HG03045 (cell line): ENCODE measurements at regions not wholly inside any gene's neighbourhood (a gene's known extent, or its start where the extent isn't known, plus 50 kb on each side); places are given as distances from the start of the nearest gene placed in this dataset.
A peak's percentile ranks its signal among the peaks of the same experiment; 100 is the strongest.

ENCODE experiments used
- ATAC-seq: cut with Tn5 transposase; IDR thresholded peaks from one replicate; pipeline ENCODE4 v1.9.1; 2021; ENCODE audit warnings: mild to moderate bottlenecking, moderate library complexity; ENCODE audit not compliant: unreplicated experiment

DNA sequence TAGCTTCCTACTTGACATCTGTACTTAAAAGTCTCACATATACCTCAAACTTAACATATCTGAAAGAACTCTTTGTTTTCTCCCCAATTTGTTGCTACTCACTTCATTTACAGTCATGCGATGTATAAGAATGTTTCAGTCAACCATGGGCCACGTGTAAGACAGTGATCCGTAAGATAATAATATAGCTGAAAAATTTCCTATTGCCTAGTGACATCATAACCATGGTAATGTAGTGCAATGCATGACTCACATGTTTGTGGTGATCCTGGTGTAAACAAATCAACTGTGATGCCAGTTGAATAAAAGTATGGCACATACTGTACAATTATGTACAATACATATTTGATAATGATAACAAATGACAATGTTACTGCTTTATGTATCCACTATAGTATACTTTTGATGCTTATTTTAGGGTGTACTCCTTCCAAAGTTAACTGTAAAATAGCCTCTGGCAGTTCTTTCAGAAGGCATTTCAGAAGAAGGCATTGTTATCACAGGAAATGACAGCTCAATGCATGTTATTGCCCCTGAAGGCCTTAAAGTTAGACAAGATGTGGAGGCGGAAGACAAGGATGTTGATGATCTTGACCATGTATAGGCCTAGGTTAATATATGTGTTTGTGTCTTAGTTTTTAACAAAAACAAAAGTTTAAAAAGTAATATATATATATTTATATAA, 579.0 kb downstream of the EPHA7 start:
- ATAC-seq = no peak

DNA sequence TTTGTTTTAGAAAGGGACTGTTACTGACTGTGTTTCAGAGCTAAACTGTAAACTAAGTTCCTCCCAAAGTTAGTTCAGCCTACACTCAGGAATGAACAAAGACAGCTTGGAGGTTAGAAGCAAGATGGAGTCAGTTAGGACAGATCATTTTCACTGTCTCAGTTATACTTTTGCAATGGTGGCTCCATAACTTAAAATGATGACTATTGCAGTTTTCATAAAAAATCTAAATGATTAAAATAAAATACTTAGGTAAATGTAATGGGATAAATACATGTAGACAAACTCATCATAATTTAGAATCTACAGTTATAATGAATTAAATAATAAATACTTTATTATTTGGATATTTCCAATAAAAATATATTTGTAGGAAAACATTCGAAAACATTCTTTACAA, 590.6 kb downstream of the EPHA7 start:
- no peak for ATAC-seq

DNA sequence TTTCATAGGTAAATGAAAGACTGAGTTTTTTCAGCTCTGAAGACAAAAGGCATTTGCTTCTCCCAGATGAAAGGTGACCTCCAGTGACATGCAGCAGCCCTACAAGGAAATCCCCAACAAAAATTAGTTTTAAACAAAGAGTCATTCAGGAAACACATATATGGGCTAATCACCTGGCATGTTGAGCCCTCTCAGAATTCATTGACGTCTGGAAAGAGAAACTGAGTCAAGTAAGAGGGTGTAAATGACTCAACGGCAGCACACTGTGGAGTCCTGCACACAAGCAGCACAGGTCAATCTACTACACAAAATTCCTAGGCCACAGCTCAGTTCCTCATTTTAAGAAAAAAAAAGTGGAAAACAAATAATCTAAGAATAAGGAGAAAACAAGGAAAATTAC, 592.3 kb downstream of the EPHA7 start:
- no peak for ATAC-seq

DNA sequence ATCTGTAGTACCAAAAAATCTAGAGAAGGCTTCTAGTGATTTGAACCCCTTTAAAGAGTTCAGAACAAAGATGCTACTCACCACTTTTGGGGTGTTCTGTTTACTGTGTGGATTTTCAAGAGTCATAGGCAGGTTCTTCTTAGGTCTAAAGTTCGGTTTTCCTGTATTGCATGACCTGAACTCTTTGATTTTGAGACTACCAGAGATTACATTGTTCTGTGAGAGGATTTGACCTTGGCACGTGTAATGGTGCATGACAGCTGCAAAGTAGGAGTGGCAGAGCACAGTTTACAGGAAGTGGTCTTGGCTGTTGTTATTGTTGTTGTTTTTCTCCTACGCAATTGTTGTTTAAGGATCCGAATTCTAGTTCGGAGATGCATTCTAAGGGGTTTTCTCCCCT, 592.7 kb downstream of the EPHA7 start:
- ATAC-seq = no peak

DNA sequence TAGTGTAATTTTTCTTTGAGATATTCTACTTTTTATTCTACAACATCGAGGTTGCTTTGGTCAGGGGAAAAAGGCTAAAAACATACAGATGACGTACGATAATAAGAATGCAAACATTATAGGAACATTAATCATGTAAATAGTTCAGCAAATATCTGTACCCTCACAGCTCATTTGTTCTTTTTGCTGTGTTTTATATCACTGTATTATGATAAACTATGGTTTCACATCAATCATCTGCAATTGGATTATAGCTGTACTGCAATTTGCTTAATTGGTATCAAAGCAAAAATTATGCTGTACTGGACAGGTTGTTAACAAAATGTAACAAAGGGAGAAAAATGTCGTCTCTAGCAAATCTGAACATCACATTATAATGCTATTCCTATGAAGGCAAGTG, 597.1 kb downstream of the EPHA7 start:
- no peak for ATAC-seq

DNA sequence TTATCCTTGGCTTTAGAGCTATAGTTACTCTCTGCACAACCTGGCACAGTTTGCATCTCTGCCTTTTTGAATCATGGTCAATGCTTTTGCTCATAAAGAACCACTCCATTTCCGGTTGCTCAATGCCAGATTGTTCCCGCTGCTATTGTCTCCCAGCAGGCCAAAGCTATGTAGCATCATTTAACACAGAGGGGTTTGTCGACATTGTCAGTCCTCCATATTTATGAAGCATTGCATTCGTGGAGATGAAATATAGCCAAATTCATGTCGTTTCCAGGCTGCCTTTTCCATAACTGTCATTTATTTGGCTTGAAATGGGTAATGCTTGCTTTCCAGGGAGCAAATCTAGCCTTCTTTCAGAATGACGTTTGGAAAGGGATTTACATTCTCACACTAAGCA, 598.8 kb downstream of the EPHA7 start:
- no peak for ATAC-seq

DNA sequence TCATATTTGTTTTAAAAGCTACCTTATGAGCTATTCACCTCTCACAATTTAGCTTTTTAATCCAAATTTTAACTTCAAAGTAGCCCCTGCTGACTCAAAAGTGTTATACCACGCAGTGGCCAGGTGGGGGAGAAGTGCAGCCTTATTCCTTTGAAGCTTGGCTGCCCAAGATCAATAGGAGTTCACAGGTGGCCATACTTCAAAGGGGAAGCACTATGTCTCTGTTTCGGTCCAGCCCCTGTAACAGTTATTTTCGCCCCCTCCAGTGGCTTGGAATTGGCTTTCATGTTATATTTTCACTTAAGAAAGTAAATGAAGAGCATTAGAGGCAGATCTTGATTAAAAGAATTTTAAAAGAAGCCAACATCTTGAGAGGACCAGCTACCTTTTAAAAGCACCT, 608.4 kb downstream of the EPHA7 start:
- peak; percentile 97 for ATAC-seq

DNA sequence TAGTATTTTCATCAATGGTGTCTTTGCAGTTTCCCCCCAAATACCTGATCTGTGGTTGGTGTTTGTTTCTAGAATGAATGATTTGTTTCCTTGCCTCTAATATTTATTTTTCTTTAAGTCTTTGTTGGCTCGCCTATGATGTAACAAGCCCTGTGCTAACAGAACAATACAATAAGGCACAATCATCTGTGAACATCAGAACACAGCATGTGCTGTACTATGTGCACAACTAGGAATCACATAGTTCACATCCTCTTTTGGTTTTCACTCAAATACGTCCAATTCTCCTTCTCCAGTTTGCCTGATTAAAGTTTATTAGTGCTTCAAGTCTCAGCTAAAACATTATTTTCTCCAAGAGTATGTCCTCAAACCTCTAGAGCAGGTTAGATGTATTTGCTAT, 613.1 kb downstream of the EPHA7 start:
- no peak for ATAC-seq

DNA sequence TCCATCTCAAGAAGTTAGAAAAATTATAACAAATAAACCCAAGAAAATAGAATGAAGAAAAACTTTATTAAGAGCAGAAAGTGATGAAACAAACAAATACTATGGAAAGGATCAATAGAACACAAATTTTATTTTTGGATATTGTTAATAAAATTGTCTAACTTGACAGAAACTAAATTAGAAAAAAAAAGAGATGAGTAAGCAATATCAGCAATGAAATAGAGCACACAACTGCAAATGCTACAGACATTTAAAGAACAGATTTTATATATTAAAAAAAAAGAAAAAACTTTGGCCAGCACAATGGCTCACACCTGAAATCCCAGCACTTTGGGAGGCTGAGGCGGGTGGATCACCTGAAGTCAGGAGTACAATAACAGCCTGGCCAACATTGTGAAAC, 628.0 kb downstream of the EPHA7 start:
- no peak for ATAC-seq

DNA sequence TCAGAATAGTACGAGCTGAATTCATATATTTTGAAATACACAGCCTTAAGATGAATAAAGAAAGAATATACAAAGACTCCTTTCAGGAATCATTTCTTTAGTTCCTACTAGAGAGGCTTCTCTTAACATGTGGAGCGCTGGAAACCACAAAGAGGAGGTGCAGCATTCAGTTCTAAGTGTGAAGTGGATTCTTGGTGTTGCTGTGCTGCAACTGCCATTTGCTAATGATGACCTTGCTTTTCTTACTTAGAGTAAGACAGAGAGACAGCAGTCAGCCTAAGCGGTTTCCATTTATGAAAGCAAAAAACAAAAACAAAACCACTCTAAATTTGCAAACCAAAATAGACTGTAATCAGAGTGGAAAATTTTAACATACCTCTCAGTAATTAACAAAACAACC, 629.0 kb downstream of the EPHA7 start:
- ATAC-seq = no peak

DNA sequence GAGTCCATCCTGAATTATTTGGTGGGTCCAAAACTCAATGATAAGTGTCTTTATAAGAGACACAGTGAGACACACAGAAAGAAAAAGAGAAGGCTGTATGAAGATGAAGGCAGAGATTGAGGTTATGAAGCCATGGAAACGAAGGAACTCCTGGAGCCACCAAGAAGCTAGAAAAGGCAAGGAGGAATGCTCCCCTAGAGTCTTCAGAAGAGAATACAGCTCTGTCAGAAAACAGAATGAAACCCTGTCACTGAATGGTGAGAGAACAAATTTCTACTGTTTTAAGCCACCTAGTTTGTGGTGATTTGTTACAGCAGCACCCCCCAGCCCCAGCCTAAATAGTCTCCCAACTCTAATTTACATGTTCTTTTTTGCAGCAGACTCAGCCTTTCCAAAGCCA, 635.1 kb downstream of the EPHA7 start:
- no peak for ATAC-seq

DNA sequence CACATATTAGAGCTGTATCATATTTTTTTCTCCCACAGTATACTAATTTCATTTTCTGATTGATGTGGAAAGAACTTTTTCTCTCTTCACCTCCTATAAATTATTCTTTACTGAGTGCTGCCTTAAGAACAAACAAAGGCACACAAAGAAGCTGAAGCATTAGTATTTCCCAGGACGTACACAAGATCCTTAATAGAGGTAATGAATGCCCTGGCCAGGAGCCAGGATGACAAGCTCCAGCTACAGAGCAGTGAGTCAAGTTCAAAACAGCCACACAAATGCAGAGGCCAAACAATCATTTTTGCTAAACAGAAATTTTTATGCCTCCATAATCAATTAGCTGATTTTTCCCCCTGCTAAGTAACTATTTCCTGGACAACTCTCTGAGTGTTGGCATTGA, 639.6 kb downstream of the EPHA7 start:
- no peak for ATAC-seq

DNA sequence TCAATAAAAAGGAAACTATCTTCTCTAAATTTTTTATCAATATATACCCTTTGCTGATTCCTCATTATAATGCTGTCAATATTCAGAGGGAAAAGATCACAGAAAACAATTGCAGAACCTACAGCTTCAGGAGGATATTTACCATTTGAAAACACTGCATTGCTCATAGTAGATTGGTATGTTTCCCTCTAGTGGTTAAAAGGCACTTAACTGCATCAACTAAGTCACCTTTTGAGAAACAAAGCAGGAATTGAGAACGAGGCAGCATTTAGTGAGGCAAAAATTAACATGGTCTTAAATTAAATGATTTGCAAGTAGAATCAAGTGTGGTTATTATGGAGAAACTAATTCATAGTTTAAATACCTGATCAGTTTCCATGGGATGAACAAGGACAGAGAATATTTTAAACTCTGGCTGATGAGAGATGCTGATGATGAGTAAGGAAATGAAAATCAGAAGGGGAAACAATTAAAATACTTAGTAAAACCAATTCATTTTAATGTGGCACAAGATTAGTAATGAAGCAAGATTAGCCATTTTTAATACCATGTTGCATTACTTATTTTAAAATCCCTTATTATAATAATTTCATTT, 642.1 kb downstream of the EPHA7 start:
- ATAC-seq = no peak

DNA sequence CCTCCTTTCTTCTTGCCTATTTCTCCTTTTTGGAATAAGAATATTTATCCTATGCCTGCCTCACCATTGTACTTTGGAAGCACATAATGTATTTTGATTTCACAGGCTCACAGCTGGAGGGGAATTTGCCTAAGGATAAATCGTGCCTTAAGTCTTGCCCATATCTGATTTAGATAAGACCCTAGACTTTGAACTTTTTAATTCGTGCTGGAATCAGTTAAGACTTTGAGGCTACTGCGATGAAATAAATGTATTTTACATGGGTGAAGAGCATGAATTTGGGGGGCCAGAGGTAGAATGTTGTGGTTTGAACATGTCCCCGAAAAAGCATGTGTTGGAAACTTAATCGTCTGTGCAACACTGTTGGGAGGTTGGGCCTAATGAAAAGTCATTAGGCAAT, 648.8 kb downstream of the EPHA7 start:
- no peak for ATAC-seq

DNA sequence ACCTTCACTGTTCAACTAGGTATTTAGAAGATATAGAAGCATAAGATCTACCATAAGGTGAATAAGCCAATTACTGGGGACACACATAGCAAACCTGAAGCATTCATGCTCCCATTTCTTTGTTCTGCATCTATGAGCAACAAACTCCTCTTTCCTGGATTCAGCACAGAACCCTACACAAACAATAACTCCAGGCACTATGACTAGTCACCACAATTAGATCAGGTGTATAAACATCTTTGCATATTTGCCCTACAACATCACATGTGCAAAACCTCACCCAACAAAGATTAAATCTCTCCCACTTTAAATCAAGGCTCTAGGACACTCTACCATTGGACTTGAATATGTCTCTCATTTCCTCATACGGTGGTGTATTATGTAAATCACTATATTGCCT, 652.3 kb downstream of the EPHA7 start:
- ATAC-seq = no peak

DNA sequence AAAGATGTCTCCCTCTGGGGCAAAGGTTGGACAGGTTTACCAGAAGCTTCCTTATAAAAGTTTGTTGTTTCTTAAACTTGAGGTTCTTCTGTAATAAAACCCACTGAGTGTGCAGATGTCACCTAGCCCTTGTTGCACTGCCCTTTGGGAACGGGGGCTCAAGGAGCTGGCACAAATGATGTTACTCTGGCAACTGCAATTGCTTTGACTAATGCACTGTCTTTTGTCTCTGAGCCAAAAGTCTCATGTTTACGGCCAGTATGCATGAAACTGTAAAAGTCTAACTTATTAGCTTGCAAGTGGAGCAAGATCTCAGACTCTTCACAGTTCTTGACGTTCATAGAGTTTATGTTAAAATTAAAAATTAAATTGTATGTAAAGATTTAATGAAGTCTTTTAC, 655.7 kb downstream of the EPHA7 start:
- no peak for ATAC-seq

DNA sequence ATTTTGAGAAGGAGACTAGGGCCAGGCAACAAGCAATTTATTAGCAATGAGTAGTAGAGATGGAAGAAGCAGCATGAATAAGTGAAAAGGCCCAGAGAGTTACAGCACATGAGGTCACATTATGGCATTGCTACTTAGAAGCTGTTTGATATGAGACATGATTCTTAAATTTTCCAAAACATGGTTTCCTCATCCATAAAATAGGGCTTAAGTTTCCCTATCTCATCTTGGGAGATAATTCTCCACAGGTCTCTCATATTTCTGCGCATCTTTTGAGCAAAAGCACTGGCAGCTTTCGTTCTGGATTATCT, 656.1 kb downstream of the EPHA7 start:
- no peak for ATAC-seq

DNA sequence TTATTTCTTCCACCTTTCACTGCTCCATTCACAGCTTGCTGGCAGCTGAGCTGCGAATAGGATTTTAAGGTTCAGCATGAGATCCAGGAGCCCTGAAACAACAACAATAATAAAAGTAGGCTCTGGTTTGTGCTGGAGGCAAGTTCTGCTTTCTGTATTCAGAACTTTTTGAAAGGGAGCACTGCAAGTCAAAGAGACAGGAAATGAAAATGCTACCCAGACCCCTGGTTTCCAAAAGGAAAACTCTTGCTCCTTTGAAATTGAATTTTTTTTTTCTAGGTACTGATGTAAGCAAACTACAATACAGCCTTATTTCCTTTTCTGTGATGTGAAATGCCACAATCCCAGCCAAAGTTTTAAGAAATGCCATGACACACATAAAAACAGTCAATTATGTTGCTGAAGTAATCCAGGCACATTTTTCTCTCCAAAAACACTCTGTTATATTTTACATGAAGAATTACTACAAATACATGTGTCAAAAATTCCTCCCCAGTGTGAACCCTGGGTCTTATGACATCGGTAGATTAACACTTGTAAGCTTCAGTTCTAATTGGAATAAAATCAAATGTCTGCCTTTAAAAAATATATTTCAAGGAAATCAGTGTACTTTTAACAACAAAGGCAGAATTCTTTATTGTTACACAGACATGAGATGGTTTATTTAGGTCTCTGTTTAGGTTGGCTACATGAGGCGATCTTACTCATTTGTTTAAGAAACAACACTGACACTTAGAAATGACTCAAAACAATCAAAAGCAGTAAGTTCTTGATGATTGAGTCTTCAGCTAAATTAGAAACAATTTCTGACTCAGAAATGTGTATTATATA, 656.7 kb downstream of the EPHA7 start:
- no peak for ATAC-seq

DNA sequence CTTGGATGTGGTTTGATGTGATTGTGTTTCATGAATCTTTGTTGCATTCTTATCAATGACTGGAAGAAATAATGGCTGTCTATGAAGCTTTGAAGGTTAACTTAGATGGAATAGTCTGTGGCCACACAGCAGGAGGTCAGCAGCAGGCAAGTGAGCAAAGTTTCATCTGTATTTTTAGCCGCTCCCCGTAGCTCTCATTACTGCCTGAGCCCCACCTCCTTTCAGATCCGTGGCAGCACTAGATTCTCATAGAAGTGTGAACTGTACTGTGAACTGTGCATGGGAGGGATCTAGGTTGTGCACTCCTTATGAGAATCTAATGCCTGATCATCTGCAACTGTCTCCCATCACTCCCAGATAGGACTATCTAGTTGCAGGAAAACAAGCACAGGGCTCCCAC, 660.2 kb downstream of the EPHA7 start:
- no peak for ATAC-seq

DNA sequence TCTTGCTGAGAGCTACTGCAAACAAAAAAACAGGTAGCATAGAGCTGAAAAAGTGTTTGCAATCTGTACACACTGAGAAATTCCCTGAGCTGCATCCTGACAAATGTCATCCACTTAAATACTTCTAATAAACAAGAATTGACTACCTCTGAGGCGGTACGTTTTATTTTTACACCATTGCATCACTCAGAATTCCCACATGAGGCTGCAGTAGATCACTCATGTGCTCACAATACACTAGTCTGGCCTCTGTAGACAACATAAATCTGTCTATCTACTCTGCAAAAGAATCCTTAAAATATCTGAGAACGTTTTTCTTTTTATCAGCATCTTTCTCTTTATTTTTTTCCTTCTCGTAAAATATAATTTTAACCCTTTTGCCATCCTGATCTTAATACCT, 661.4 kb downstream of the EPHA7 start:
- no peak for ATAC-seq

DNA sequence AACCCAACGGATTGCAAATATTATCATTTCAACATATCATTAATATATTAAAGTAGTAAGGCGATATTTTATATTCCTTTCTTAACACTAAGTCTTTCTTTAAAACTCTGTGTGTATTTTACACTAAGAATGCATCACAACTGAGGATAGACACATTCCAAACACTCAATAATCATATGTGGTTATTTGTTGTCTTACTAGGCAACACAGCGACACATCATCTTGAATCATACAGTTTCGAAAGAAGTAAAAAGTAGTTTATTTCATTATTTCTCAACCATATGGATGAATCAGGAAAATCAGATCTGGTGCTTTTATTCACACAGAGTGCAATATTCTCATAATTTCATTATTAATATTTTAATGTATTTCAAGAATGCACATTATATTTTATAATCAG, 662.4 kb downstream of the EPHA7 start:
- no peak for ATAC-seq

DNA sequence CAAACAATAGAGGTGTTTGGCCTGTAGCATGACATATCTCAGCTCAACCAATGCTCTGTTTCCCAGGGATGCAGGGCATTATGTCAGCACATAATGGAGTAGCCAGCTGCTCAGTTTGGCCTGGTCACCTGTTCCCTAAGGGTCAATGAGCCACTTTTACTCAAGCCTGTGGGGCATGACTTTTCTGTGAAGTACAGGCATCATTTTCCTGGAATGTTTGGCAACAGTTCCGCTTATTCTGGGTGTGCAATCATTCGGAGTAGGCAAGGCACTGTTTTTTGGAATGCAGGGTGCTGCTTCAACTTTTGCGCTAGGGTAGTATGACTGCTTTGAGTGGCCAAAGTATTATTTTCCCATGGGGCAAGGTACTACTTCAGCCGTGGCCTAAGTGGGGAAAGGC, 665.4 kb downstream of the EPHA7 start:
- no peak for ATAC-seq
